ENCODE measurements at regions not wholly inside any gene's neighbourhood (a gene's known extent, or its start where the extent isn't known, plus 50 kb on each side); places are given as distances from the start of the nearest gene placed in this dataset.
"Not testable (repeated sequence)": the region's sequence is repeated elsewhere in the genome, so short reads cannot be mapped to it uniquely, and the experiment has no call there.

GRCh38 chr15:23750179-23750578, 63.1 kb upstream of the NDN start:
- no peak for DNase-seq

- no peak for DNase-seq
These were observed 63.7 kb upstream of the NDN start for GRCh38 chr15:23750776-23751175.

GRCh38 chr15:23753248-23753647, 66.1 kb upstream of the NDN start:
- DNase-seq: no peak

- DNase-seq: no peak
These were observed 71.8 kb upstream of the NDN start for GRCh38 chr15:23758891-23759290.

GRCh38 chr15:23760024-23760423, 72.9 kb upstream of the NDN start:
- no peak for DNase-seq

GRCh38 chr15:23761386-23761785, 74.3 kb upstream of the NDN start:
- no peak for DNase-seq

GRCh38 chr15:23762026-23762425, 74.9 kb upstream of the NDN start:
- no peak for DNase-seq

GRCh38 chr15:23763021-23763420, 75.9 kb upstream of the NDN start:
- no peak for DNase-seq

GRCh38 chr15:23764306-23764705, 77.2 kb upstream of the NDN start:
- no peak for DNase-seq

GRCh38 chr15:23764716-23765115, 77.6 kb upstream of the NDN start:
- no peak for DNase-seq

GRCh38 chr15:23766779-23767178, 79.7 kb upstream of the NDN start:
- DNase-seq: not testable (repeated sequence)

- DNase-seq: no peak
These were observed 86.0 kb upstream of the NDN start for GRCh38 chr15:23773093-23773492.

- DNase-seq: no peak
These were observed 100.4 kb upstream of the NDN start for GRCh38 chr15:23787346-23788105.

- no peak for DNase-seq
These were observed 106.1 kb upstream of the NDN start for GRCh38 chr15:23793191-23793680.

- no peak for DNase-seq
These were observed 110.8 kb upstream of the NDN start for GRCh38 chr15:23797747-23798446.

GRCh38 chr15:23801881-23802280, 114.8 kb upstream of the NDN start:
- DNase-seq: no peak

- DNase-seq: not testable (repeated sequence)
These were observed 115.9 kb upstream of the NDN start for GRCh38 chr15:23802896-23803435.

- DNase-seq: no peak
These were observed 119.9 kb upstream of the NDN start for GRCh38 chr15:23806980-23807379.

GRCh38 chr15:23823508-23823907, 136.4 kb upstream of the NDN start:
- DNase-seq: peak; percentile 18

- DNase-seq: no peak
These were observed 141.7 kb upstream of the NDN start for GRCh38 chr15:23828786-23829185.

GRCh38 chr15:23835953-23836352, 148.8 kb upstream of the NDN start:
- DNase-seq: no peak

GRCh38 chr15:23839893-23840474, 152.9 kb upstream of the NDN start:
- DNase-seq: no peak

GRCh38 chr15:23846218-23846617, 159.1 kb upstream of the NDN start:
- DNase-seq: no peak

GRCh38 chr15:23850666-23851065, 163.6 kb upstream of the NDN start:
- DNase-seq: no peak

Data from activated CD4-positive, alpha-beta T cell treated with anti-CD3 and anti-CD28 coated beads for 48 hours (primary cell).